Hepatocyte (in vitro differentiated cells): ENCODE measurements at regions not wholly inside any gene's neighbourhood (a gene's known extent, or its start where the extent isn't known, plus 50 kb on each side); places are given as distances from the start of the nearest gene placed in this dataset.

ENCODE experiments used
- DNase-seq: peaks from one replicate; pipeline ENCODE4 v3.0.0-alpha.2; 2016; ENCODE audit warnings: low spot score
- H2AFZ ChIP-seq: fragments of 200-600 bp; sonication (generic); 2 replicates; pipeline ENCODE4 v1.6.0; 2016; ENCODE audit warnings: antibody characterized with exemption, mild to moderate bottlenecking
- H3K27ac ChIP-seq: fragments of 200-600 bp; sonication (generic); 2 replicates; pipeline ENCODE4 v1.5.1; 2016; ENCODE audit warnings: mild to moderate bottlenecking
- H3K27me3 ChIP-seq: fragments of 200-600 bp; sonication (generic); 2 replicates; pipeline ENCODE4 v1.6.1; 2016
- H3K36me3 ChIP-seq: fragments of 200-600 bp; sonication (generic); replicated peaks from 2 replicates; pipeline ENCODE4 v1.5.1; 2016; ENCODE audit warnings: low read depth; ENCODE audit not compliant: insufficient read depth
- H3K4me1 ChIP-seq: fragments of 200-600 bp; sonication (generic); 2 replicates; pipeline ENCODE4 v1.5.1; 2016; ENCODE audit warnings: mild to moderate bottlenecking, moderate library complexity; ENCODE audit not compliant: insufficient read depth
- H3K4me2 ChIP-seq: fragments of 200-600 bp; sonication (generic); 2 replicates; pipeline ENCODE4 v1.6.0; 2016
- H3K4me3 ChIP-seq: fragments of 200-600 bp; sonication (generic); 2 replicates; pipeline ENCODE4 v1.5.1; 2016; ENCODE audit warnings: mild to moderate bottlenecking
- H3K79me2 ChIP-seq: fragments of 200-600 bp; sonication (generic); 2 replicates; pipeline ENCODE4 v1.6.0; 2017; ENCODE audit warnings: mild to moderate bottlenecking
- H3K9me2 ChIP-seq: fragments of 200-600 bp; sonication (generic); replicated peaks from 2 replicates; pipeline ENCODE4 v1.6.0; 2017; ENCODE audit warnings: mild to moderate bottlenecking; ENCODE audit not compliant: insufficient read depth
- H3K9me3 ChIP-seq: fragments of 200-600 bp; sonication (generic); 2 replicates; pipeline ENCODE4 v1.5.1; 2016; ENCODE audit warnings: low read depth, mild to moderate bottlenecking
- H4K20me1 ChIP-seq: fragments of 200-600 bp; sonication (generic); 2 replicates; pipeline ENCODE4 v1.6.0; 2016; ENCODE audit warnings: mild to moderate bottlenecking; ENCODE audit not compliant: insufficient read depth, poor library complexity, severe bottlenecking
- CTCF ChIP-seq: fragments of 200-600 bp; sonication (generic); IDR thresholded peaks from 2 replicates; pipeline ENCODE4 v1.5.1; 2016; ENCODE audit warnings: antibody characterized with exemption, mild to moderate bottlenecking; ENCODE audit not compliant: poor library complexity
- EZH2 ChIP-seq: fragments of 200-600 bp; sonication (generic); IDR thresholded peaks from 2 replicates; pipeline ENCODE4 v1.6.1; 2016; ENCODE audit warnings: antibody characterized with exemption, mild to moderate bottlenecking, borderline replicate concordance
- EZH2phosphoT487 ChIP-seq: fragments of 200-600 bp; sonication (generic); IDR thresholded peaks from one replicate; pipeline ENCODE4 v1.6.1; 2018; ENCODE audit warnings: antibody characterized with exemption, mild to moderate bottlenecking, low read depth, moderate library complexity; ENCODE audit not compliant: unreplicated experiment, severe bottlenecking
- WGBS: methylation state at CpG from one replicate; pipeline ENCODE4 v1.1.6; 2016; ENCODE audit warnings: low lambda C conversion rate; ENCODE audit errors: missing lambda C conversion rate; 5-methylcytosine and 5-hydroxymethylcytosine counted together

- Histone ChIP-seq H2AFZ (no peak overlapping the region), H4K20me1 (no peaks in the 10 kb centered on the region), H3K79me2 (no peaks in the 10 kb centered on the region), H3K4me2 (no peak overlapping the region), H3K9me3 (no peaks in the 10 kb centered on the region), H3K4me3 (no peak overlapping the region), H3K4me1 (no peaks in the 10 kb centered on the region), H3K9me2 (no peaks in the 10 kb centered on the region), H3K36me3 (no peaks in the 10 kb centered on the region), H3K27me3 (peaks cover 6% of the 10 kb centered on the region), H3K27ac (no peak overlapping the region)
- no peak for DNase-seq
- WGBS = 70% methylated on average over 8 of the region's 8 CpGs
- TF ChIP-seq CTCF (no peak), EZH2phosphoT487 (no peak), EZH2 (no peak)
Measured at GRCh38 chr10:130997267-130998045, 314.1 kb downstream of the TCERG1L start.

- Histone ChIP-seq H3K4me3 (no peak overlapping the region), H3K27me3 (peaks cover 6% of the 10 kb centered on the region), H3K9me3 (no peaks in the 10 kb centered on the region), H3K27ac (no peak overlapping the region), H4K20me1 (no peaks in the 10 kb centered on the region), H3K4me2 (no peak overlapping the region), H3K4me1 (no peaks in the 10 kb centered on the region), H3K9me2 (no peaks in the 10 kb centered on the region), H3K36me3 (no peaks in the 10 kb centered on the region), H3K79me2 (no peaks in the 10 kb centered on the region), H2AFZ (no peak overlapping the region)
- TF ChIP-seq EZH2phosphoT487 (no peak), EZH2 (no peak)
- DNase-seq = no peak
- 83% methylated on average over 5 of the region's 5 CpGs for WGBS
Measured at GRCh38 chr10:130998046-130998435, 313.5 kb downstream of the TCERG1L start.

GRCh38 chr10:130998642-130999041, 312.9 kb downstream of the TCERG1L start:
- no peaks in the 10 kb centered on the region for H4K20me1 ChIP-seq
- no peak for TF ChIP-seq EZH2
- no peaks in the 10 kb centered on the region for H3K36me3 ChIP-seq
- H2AFZ ChIP-seq = no peak overlapping the region
- 93% methylated on average over 10 of the region's 10 CpGs for WGBS
- no peaks in the 10 kb centered on the region for H3K9me3 ChIP-seq
- no peak overlapping the region for H3K4me3 ChIP-seq
- no peaks in the 10 kb centered on the region for H3K9me2 ChIP-seq
- no peak overlapping the region for H3K27ac ChIP-seq
- peaks cover 6% of the 10 kb centered on the region for H3K27me3 ChIP-seq
- no peak overlapping the region for H3K4me2 ChIP-seq
- DNase-seq = no peak
- H3K79me2 ChIP-seq = no peaks in the 10 kb centered on the region
- no peaks in the 10 kb centered on the region for H3K4me1 ChIP-seq

GRCh38 chr10:130999376-131000202, 311.9 kb downstream of the TCERG1L start:
- Histone ChIP-seq H3K79me2 (no peaks in the 10 kb centered on the region), H3K36me3 (no peaks in the 10 kb centered on the region), H3K4me2 (no peak overlapping the region), H3K9me2 (no peaks in the 10 kb centered on the region), H3K9me3 (no peaks in the 10 kb centered on the region), H3K27me3 (peaks cover 6% of the 10 kb centered on the region), H3K4me3 (no peak overlapping the region), H3K27ac (no peak overlapping the region), H3K4me1 (no peaks in the 10 kb centered on the region), H4K20me1 (no peaks in the 10 kb centered on the region), H2AFZ (no peak overlapping the region)
- WGBS = 92% methylated on average over 11 of the region's 11 CpGs
- DNase-seq = no peak
- TF ChIP-seq EZH2phosphoT487 (no peak), CTCF (no peak), EZH2 (no peak)
